Right lung (tissue), 2 donors: ENCODE measurements at regions not wholly inside any gene's neighbourhood (a gene's known extent, or its start where the extent isn't known, plus 50 kb on each side); places are given as distances from the start of the nearest gene placed in this dataset.

Source experiments
- DNase-seq, 2 donors: peaks; one replicate each; pipeline ENCODE4 v3.0.0-alpha.2; 2013

DNA sequence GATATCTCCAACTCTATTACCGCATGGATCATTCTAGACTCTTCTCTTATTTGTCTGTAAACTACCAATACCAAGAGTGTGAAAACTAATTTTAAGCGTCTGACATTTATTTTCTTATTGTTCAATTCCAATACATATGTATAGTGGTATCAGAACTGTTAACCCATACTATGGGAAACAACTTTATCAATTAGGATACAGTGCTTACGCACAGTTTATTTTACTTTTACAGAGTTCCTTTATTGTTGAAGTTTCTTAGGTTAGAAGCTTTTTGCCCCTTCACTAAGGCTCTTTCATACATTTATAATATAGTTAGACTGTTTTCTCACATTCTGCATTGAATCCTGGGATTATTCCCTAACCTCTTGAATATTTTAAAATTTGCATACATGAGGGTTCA is 198.8 kb upstream of the RGPD4 start:
- DNase-seq: no peak

DNA sequence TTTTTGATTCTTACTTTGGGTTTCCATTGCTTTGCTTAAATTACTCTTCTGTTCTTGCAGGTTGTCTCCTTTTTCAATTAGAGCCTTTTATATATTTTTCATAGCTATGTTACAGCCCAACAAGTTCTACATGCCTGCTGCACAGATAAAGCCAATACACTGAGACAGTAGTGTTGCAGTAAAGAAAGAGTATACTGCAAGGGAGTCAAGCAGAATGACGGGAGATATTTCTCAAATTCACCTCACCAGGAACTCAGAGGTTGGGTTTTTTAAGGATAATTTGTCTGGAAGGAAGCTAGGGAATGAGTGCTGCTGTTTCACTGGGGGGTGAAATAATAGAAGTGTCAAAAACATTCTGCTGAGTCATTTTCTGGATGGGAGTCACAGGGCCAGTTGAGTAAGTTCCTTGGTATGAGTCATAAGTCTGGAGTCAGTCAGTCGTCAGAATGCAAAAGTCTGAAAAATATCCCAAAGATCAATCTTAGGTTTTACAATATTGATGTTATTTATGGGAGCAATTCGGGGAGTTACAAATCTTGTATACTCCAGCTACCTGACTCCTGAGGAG is 193.0 kb upstream of the RGPD4 start:
- DNase-seq: no peak

DNA sequence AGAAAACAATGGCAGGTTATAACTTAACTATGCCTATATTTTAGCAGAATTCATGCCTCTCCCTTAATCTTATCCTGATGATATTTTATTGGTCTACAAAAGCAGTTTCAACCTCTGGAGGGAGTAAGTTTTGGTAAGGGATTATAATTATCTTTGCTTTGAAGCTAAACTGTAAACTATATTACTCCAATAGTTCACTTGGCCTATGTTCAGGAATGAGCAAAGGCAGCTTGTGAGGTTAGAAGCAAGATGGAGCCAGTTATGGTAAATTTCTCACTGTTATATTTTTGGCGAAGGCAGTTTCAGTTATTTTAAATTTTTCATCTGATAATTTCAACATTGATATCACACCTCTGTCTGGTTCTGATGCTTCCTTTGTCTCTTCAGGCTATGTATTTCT is 192.5 kb upstream of the RGPD4 start:
- no peak for DNase-seq

DNA sequence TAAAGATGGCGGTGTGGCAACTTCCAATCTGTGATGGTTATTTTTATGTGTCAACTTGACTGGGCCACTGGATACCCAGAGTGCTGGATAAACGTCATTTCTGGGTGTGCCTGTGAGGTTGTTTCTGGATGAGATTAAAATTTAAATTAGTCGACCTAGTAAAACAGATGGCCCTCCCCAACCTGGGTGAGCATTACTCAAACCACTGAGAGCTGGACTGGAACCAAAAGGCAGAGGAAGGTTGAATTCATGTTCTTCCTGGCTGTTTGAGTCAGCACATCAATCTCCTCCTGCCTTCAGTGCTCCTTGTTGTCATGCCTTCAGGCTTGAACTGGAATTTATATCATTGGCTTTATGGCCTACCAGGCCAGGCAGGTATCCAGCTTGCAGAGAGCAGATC is 190.8 kb upstream of the RGPD4 start:
- no peak for DNase-seq

DNA sequence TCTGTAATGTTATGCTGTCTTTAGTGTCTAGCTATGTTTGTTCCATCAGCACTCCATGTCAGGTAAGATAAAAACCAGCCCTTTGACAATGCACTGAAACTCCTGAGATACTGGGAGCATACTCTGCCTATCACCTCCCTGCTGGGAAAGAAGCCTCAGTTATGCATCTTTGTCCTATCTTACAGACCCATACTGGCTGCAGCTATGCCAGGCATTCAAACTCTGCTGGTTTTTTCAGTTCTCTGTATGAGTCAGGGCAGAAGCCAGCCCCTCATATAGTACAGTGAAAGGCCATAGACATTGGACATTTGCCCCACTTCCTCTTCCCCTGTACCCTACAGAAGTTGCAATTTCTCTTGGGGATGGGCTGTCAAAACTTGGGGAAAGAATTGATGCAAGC is 181.1 kb upstream of the RGPD4 start:
- no peak for DNase-seq

DNA sequence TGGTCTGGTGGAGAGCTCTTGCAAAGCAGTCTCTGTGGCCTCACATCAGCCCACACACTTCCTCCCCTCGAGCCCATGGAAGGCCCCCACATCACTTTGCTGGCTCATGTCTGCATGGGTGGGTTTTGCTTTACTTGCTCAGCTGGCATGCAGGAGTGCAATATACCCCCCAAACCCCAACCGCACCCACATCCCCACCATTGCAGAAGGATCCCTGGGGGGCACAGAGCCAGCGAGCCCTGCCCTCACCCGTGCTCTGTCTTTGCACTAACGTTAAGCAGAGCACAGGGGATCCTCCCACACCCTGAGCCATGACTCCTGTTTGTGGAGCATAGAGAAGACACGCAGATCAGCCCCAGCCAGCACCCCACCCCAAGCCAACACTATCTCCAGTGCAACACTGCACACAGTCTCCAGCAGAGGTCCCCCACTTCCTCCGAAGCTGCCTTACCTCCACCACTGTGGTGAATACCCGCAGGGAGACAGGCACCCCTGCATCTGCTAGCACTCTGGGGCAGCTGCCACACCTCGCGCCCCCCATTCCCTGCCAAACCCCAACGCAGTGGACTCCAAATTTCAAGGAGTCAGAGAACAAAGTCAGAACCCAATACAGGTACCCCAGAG is 177.8 kb upstream of the RGPD4 start:
- DNase-seq: no peak

DNA sequence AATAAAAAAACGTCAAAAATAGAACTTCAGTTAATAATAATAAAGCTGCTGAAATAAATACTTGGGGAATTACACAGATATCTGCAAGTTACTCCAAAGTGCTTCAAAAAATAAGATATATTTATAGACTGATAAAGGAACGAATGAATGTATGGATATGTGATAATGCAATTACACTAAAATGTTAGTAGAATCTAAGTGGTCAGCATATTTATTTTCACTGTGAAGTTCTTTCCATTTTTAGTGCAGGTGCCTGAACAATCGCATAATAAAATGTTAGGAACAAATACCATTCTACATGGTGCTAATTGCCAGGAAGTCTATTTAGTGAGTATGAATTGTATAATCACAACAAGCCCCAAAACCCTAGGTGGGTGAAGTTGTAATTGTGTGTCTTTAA is 169.6 kb upstream of the RGPD4 start:
- DNase-seq: no peak

DNA sequence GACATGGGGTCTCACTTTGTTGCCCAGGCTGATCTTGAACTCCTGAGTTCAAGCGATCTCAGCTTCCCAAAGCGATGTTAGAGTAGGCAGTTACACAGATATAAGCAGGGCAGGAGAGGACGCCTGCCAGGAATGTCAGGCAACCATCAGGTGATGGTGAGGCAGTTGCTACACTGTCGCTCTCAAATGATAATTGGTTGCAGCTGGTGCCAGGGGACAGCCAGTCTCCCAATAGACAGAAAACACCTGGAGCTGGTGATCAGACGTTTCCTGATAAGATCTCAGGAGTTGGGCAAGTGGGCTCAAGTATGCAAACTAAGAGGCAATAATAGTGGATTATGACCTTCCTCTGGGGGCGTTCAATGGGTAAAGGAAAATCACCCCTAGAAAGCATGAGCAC is 163.1 kb upstream of the RGPD4 start:
- DNase-seq: no peak

DNA sequence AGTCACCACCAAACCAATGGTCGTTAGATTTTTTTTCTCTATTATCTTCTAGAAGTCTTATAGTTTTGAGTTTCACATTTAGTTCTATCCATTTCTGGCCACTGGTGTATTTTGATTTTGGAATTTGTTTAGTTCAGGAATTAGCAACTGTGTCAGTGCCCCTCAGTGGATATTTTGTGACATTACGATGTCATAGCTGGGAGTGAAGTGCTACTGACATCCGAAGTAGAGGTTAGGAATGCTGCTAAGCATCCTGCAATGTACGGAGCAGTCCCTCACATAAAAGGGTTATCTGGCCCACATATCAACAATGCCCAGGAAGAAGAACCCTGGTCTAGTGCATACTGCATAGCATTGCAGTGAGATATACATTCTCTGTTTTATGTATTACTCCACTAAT is 157.4 kb upstream of the RGPD4 start:
- no peak for DNase-seq

DNA sequence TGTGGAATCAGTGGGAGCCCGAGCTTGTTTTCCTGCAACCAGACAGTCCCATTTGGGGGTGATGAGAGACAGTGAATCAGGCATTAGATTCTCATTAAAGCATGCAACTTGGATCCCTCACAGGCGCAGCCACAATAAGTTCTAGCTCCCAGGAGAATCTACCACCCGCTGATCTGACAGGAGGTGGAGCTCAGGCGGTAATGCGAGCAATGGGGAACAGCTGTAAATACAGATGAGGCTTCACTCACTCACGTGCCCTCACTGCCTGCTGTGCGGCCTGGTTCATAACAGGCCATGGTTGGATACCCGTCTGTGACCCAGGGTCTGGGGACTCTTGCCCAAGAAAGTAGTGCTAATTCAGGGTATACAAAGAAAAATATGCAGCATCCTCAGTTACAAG is 144.8 kb upstream of the RGPD4 start:
- DNase-seq: no peak

DNA sequence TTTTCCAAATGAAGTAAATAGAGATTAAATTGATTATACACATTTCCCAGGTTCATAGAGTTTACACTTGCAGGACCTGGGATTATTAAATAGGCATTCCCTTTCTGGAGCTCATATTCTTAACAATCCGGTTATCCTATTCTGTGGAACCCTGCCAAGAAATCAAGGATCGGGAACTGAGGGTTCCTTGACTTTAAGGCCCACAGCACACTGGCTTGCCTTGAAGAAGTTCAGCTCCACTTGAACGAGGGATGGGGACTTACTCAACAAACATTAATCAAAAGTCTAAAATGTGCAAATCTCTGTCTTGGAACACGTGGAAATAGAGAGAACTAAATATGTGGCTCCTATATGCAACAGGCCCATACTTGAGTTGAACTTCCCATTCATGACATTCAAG is 142.3 kb upstream of the RGPD4 start:
- no peak for DNase-seq

DNA sequence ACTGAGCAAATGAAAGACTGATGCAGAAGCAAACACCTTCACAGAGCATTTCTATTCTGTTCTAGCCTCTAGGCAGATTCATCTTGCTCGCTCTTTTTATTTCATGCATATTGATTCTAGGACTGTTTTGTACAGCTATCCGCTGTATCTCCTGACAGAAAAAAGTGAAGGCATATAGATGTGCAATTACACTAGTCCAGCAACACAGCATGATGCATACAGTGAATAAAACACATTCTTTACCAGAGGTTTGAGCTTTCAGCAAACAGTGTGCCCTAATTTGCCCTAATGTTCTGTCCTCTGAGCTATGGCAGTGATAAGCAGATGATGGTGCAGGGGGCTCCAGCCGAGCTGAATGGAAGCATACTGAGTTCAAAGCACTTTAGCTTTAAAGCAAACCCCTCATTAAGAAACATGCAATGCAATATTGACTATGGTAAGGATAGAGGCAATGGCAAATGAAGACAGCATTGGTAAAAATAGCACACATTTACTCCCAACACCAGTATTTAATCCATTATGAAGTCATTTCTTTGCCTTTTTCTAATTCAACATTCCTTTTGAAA is 141.2 kb upstream of the RGPD4 start:
- no peak for DNase-seq

DNA sequence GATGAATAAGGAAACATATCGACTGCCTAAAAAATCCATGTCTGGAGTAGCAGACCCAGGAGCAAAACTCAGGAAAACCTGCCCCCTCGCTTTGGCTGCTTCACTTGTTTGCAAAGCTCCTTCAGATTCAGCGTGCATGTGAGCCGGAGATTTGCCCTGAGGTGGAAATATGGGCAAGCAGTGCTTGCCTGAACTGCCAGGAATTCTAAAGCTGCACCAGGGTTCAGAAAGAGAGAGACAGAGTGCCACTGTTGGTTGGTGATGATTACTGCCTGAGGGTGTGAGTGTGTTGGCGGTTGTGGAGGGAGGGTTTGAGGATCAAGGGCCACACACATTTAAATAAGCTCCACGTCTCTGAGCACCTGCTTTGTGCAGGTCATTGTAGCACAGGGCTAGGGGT is 139.6 kb upstream of the RGPD4 start:
- no peak for DNase-seq

DNA sequence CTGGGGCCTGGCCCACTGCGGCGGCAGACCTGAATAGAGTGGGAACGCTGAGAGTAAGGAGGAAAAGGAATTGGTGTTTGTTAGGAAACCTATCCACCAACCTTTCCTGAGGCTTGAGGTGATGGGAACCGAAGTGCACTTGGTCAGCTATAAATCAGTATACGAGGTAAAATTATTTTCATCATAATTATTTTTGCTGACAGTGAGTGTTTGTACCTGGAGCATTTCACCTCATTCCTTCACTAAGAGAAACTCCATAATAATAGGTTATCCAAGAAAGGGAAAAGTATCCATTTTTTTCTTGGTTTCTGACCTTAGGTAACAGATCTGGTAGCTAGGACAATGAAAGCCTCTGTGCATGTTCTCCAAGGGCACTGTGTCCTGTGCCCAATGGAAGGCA is 138.6 kb upstream of the RGPD4 start:
- DNase-seq: no peak

DNA sequence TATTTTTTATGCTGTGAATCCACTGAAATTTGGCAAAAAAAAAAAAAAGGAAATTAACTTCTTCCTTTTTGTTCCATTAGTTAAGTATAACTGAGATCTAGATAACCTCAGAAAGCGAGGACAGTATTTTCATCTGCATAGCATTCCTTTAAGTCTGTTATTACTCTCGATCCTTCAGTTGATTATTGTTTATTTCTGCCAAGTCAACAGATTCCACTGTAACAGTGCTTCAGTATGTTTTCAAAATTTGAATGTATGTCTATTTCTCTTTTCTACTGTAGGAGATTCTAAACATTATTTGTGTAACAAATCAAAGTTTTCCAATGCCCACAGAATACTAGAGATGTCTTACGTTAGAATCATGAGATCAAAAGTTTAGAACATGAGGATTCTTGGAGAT is 133.1 kb upstream of the RGPD4 start:
- DNase-seq: no peak

DNA sequence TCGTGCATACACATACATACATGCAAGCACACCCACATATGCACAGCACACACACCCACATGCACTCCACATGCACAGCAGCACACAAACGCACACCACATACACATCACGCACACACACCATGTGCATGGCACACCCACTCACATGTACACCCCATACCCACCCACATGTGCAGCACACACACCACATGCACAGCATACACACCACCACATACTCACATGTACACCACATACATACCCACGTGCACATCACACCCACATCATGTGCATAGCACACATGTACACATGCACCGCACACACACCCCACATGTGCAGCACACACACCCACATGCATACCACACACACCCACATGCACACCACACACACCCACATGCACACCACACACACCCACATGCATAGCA is 132.0 kb upstream of the RGPD4 start:
- no peak for DNase-seq

DNA sequence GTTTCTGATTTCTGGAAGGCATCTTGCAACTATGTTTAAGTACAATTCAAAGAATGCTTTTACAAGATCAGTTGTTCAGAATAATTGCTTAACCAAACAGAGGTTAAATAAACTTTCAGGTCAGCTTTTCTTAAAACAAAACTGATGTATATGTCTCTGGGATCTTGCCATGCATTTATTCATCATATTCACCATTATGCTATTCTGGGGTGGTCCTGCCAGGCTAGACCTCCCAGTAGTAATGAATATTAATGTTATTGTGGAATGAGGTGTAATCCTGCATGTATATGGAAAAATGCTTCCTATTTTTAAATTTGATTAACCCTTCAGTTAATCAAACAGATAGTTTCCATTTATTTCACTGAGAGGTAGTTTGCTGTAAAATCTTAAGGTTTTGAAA is 129.3 kb upstream of the RGPD4 start:
- no peak for DNase-seq

DNA sequence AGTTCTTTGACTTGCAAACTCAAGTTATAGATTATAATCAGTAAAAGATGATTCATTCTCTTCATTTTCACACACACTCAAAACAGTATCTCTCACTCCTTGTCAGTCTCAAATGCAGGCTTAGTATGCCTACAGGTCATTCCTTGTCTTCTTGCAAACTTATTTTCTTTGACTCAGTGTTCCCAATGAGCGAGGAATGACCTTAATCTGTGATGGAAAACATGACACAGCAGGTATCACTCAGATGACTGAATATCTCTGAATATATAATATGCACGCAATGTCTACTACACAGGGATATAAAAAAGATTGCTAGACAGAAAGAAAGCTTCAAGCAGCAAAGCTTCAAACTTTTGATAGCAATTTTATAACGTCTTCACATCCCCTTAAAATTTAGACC is 127.8 kb upstream of the RGPD4 start:
- DNase-seq: no peak

DNA sequence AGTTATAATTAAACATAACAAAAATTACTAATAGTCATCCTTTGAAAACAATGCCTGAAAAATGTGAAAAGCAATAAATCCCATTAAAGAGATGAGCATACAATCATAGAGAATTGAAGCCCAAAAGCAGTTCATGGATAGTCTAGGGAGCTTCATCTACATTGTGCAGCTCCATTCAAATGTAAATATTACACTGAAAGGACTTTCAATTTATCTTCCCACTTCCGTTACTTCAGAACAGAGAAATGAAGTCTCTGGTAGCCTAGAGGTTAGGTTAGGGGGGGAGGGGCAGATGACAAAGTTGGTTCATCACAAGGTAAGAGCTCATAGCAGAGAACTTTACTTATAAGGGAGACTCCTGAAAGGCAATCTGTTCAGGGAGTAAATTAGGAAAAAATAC is 126.6 kb upstream of the RGPD4 start:
- no peak for DNase-seq

DNA sequence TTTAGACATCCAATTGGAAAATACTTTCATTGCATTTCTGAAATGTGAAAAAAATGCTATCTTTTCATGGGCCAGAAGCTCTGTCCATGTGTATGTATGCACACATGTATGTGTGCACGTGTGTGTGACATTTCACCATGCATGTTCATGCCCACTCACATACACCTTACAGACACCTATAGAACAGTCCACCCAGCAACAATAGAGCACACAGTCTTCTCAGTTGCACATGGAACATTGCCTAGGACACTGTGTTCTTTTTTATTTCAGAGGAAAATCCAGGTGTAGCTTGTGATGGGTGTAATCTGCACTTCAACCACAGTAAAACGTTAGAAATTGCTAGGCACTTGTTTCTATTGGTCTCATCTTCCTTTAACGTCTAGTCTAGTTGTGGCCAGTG is 114.8 kb upstream of the RGPD4 start:
- no peak for DNase-seq

DNA sequence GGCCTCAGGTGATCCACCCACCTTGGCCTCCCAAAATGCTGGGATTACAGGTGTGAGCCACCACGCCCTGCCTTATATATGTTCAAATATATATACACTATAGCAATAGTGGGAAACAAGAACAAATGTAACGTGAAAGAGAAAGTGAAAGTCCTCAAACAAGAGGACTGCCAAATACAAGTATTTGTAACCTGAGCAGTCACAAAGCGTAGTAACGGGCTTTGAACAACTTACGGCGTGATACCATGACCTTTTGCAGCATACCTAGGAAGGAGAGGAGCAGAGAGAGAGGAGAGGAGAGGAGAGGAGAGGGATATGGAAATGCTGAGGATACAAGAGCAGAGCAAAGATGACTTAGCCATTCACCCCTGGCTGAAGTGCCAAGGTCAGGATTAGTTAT is 113.8 kb upstream of the RGPD4 start:
- DNase-seq: no peak

DNA sequence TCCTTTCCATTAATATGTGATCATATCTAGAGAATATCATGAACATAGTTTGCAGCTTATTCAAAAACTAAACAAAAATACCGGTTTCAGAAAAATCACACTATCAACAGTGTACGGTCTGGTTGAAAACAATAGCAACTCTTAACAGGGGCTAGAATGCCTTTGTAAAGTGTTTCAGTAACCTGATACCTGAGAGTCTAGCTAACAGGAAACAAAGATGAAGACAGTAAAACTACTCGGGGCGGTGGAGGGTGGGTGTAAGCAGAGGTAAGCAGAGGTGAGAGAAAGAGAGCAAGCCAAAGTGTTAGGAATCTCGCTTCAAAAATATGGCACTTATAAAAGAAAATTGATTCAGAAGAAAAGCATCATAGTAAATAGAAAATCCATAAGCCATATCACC is 109.0 kb upstream of the RGPD4 start:
- no peak for DNase-seq

DNA sequence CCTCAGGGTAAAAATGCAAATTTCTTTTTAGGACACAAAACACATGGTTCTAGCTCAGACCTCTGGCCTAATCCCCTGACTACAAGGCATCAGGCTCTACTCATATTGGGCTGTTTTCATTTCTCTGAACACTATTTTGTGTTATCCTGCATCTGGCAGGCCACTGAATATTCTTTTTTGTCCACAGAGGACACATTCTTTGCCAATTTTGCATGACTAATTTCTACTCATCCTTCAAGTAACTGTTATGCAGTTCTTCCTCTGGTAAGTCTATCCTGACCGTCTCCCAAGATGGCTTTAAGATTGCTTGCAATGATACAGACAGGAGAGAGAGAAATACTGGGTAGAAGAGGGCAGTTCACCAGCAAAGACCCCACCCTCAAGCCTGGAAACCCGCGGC is 107.6 kb upstream of the RGPD4 start:
- no peak for DNase-seq

DNA sequence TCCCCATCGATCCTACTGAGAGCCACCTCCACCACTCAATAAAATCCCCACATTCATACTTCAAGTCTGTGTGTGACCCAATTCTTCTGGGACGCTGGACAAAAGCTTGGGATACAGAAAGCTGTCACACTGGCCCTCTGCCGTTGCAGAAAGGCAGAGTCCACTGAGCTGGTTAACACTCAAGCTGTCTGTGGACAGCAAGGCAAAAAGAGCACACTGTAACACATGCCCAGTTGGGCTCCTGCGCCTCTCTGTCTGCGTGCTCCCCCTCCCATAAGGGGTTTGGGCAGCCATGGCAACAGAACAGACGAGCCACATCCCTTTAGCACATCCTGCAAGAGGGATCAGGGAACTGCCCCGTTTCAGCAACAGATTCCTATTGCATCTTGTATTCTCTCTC is 106.9 kb upstream of the RGPD4 start:
- DNase-seq: no peak
